ENCODE measurements at regions not wholly inside any gene's neighbourhood (a gene's known extent, or its start where the extent isn't known, plus 50 kb on each side); places are given as distances from the start of the nearest gene placed in this dataset.

DNA sequence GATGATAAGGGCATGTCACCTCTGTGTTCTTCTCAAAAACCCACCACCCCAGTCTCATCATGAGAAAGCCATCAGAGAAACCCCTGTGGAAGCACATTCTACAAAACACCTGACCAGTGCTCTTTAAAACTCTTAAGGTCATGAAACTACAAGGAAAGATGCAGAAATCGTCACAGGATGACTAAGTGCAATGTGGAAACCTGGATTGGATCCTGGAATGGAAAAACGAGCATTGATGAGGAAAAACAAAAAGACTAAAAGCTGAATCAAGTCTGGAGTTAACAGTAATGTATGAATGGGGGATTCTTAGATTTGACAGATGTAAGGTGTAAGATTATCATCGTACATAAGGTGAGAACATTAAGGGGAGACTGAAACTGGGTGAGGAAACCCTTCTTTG is 211.0 kb downstream of the TBX5 start:
- no peak for DNase-seq (ENCODE audit: low spot score)
- Histone ChIP-seq H3K4me3 (no peak overlapping the region), H4K20me1 (ENCODE audit: insufficient read depth, poor library complexity, severe bottlenecking) (no peaks in the 10 kb centered on the region), H3K27me3 (peaks cover 14% of the 10 kb centered on the region), H3K9me3 (ENCODE audit: low read depth) (no peaks in the 10 kb centered on the region), H3K9me2 (replicated peaks; ENCODE audit: insufficient read depth) (no peaks in the 10 kb centered on the region), H3K4me1 (ENCODE audit: insufficient read depth) (no peaks in the 10 kb centered on the region), H3K36me3 (replicated peaks; ENCODE audit: insufficient read depth, low read depth) (no peaks in the 10 kb centered on the region), H3K27ac (no peak overlapping the region), H3K79me2 (no peaks in the 10 kb centered on the region), H2AFZ (no peak overlapping the region), H3K4me2 (no peak overlapping the region)
- TF ChIP-seq EZH2 (IDR thresholded peaks at IDR 0.05; ENCODE audit: borderline replicate concordance) (no peak), CTCF (IDR thresholded peaks at IDR 0.05; ENCODE audit: poor library complexity) (no peak), EZH2phosphoT487 (IDR thresholded peaks at IDR 0.05; ENCODE audit: low read depth, severe bottlenecking, unreplicated experiment) (no peak)
- 64% methylated on average over 3 of the region's 3 CpGs for WGBS (ENCODE audit: low lambda C conversion rate, missing lambda C conversion rate)

GRCh38 chr12:114194066-114194465 is 211.9 kb downstream of the TBX5 start:
- TF ChIP-seq EZH2phosphoT487 (IDR thresholded peaks at IDR 0.05; ENCODE audit: low read depth, severe bottlenecking, unreplicated experiment) (no peak), CTCF (IDR thresholded peaks at IDR 0.05; ENCODE audit: poor library complexity) (no peak), EZH2 (IDR thresholded peaks at IDR 0.05; ENCODE audit: borderline replicate concordance) (no peak)
- Histone ChIP-seq H3K4me1 (ENCODE audit: insufficient read depth) (no peaks in the 10 kb centered on the region), H3K36me3 (replicated peaks; ENCODE audit: insufficient read depth, low read depth) (no peaks in the 10 kb centered on the region), H3K4me2 (no peak overlapping the region), H3K9me3 (ENCODE audit: low read depth) (no peaks in the 10 kb centered on the region), H3K27ac (no peak overlapping the region), H3K27me3 (peaks cover 14% of the 10 kb centered on the region), H3K4me3 (no peak overlapping the region), H3K9me2 (replicated peaks; ENCODE audit: insufficient read depth) (no peaks in the 10 kb centered on the region), H3K79me2 (no peaks in the 10 kb centered on the region), H2AFZ (no peak overlapping the region), H4K20me1 (ENCODE audit: insufficient read depth, poor library complexity, severe bottlenecking) (no peaks in the 10 kb centered on the region)
- no peak for DNase-seq (ENCODE audit: low spot score)
- WGBS (ENCODE audit: low lambda C conversion rate, missing lambda C conversion rate) = 76% methylated on average over 5 of the region's 5 CpGs

DNA sequence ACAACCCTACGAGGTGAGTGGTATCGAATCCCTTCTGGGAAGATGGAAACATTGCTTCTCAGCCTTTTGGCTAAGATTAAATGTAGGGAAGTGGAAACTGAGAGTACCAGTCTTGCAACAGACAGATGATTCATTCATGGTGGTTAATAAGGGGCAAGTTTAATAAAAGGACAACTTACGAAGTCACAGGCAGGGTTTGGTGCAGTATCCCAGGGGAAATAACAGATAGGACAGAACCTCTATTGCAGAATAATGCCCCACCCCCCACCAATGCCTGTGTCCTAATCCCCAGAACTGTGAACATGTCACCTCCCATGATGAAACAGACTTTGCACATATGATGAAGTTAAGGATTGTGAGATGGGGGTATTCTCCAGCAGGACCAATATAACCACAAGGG is 212.5 kb downstream of the TBX5 start:
- Histone ChIP-seq H3K36me3 (replicated peaks; ENCODE audit: insufficient read depth, low read depth) (no peaks in the 10 kb centered on the region), H3K4me1 (ENCODE audit: insufficient read depth) (no peaks in the 10 kb centered on the region), H3K9me3 (ENCODE audit: low read depth) (no peaks in the 10 kb centered on the region), H3K4me3 (no peak overlapping the region), H2AFZ (no peak overlapping the region), H4K20me1 (ENCODE audit: insufficient read depth, poor library complexity, severe bottlenecking) (no peaks in the 10 kb centered on the region), H3K79me2 (no peaks in the 10 kb centered on the region), H3K9me2 (replicated peaks; ENCODE audit: insufficient read depth) (no peaks in the 10 kb centered on the region), H3K27me3 (peaks cover 14% of the 10 kb centered on the region), H3K4me2 (no peak overlapping the region), H3K27ac (no peak overlapping the region)
- WGBS (ENCODE audit: low lambda C conversion rate, missing lambda C conversion rate) = 97% methylated on average over 3 of the region's 3 CpGs
- TF ChIP-seq CTCF (IDR thresholded peaks at IDR 0.05; ENCODE audit: poor library complexity) = no peak
- no peak for TF ChIP-seq EZH2phosphoT487 (IDR thresholded peaks at IDR 0.05; ENCODE audit: low read depth, severe bottlenecking, unreplicated experiment)
- TF ChIP-seq EZH2 (IDR thresholded peaks at IDR 0.05; ENCODE audit: borderline replicate concordance) = no peak
- no peak for DNase-seq (ENCODE audit: low spot score)

- TF ChIP-seq EZH2 (IDR thresholded peaks at IDR 0.05; ENCODE audit: borderline replicate concordance) (no peak), CTCF (IDR thresholded peaks at IDR 0.05; ENCODE audit: poor library complexity) (no peak), EZH2phosphoT487 (IDR thresholded peaks at IDR 0.05; ENCODE audit: low read depth, severe bottlenecking, unreplicated experiment) (no peak)
- 93% methylated on average over 5 of the region's 5 CpGs for WGBS (ENCODE audit: low lambda C conversion rate, missing lambda C conversion rate)
- H3K9me2 ChIP-seq (replicated peaks; ENCODE audit: insufficient read depth) = no peaks in the 10 kb centered on the region
- no peaks in the 10 kb centered on the region for H3K79me2 ChIP-seq
- H3K27me3 ChIP-seq = peaks cover 14% of the 10 kb centered on the region
- no peaks in the 10 kb centered on the region for H4K20me1 ChIP-seq (ENCODE audit: insufficient read depth, poor library complexity, severe bottlenecking)
- no peak overlapping the region for H3K27ac ChIP-seq
- H3K9me3 ChIP-seq (ENCODE audit: low read depth) = no peaks in the 10 kb centered on the region
- no peaks in the 10 kb centered on the region for H3K4me1 ChIP-seq (ENCODE audit: insufficient read depth)
- no peak overlapping the region for H3K4me3 ChIP-seq
- no peaks in the 10 kb centered on the region for H3K36me3 ChIP-seq (replicated peaks; ENCODE audit: insufficient read depth, low read depth)
- no peak overlapping the region for H3K4me2 ChIP-seq
- no peak for DNase-seq (ENCODE audit: low spot score)
- H2AFZ ChIP-seq = no peak overlapping the region
Observed at GRCh38 chr12:114192549-114192948, 213.4 kb downstream of the TBX5 start.

All from hepatocyte (in vitro differentiated cells).